OCI-LY3 (cell line): ENCODE measurements at regions not wholly inside any gene's neighbourhood (a gene's known extent, or its start where the extent isn't known, plus 50 kb on each side); places are given as distances from the start of the nearest gene placed in this dataset.

Source experiments
- H2AFZ ChIP-seq: fragments of 200-600, 300-600 bp; shearing (Covaris generic); 2 replicates; pipeline ENCODE4 v1.6.0; 2014; ENCODE audit warnings: antibody characterized with exemption, low read depth, low read length
- H3K27ac ChIP-seq: fragments of 200-600, 300-600 bp; sonication (generic); 2 replicates; pipeline ENCODE4 v1.5.1; 2014; ENCODE audit warnings: mild to moderate bottlenecking, low read length, moderate library complexity, mixed read lengths
- H3K27me3 ChIP-seq: fragments of 200-600, 300-600 bp; sonication (generic); 2 replicates; pipeline ENCODE4 v1.6.1; 2014; ENCODE audit warnings: low read depth, low read length, mixed read lengths
- H3K36me3 ChIP-seq: fragments of 200-600, 300-600 bp; sonication (generic); replicated peaks from 2 replicates; pipeline ENCODE3; 2014; ENCODE audit warnings: low read depth, low read length, mixed read lengths
- H3K4me1 ChIP-seq: fragments of 300-600, 200-600 bp; sonication (generic); 2 replicates; pipeline ENCODE4 v1.6.1; 2014; ENCODE audit warnings: low read length, mixed read lengths
- H3K4me2 ChIP-seq: fragments of 200-600, 300-600 bp; sonication (generic); 2 replicates; pipeline ENCODE4 v1.6.1; 2014; ENCODE audit warnings: low read length, mixed read lengths
- H3K4me3 ChIP-seq: fragments of 300-600, 200-600 bp; sonication (generic); 2 replicates; pipeline ENCODE4 v1.5.1; 2014; ENCODE audit warnings: antibody characterized with exemption, mild to moderate bottlenecking, low read length, moderate library complexity
- H3K79me2 ChIP-seq: fragments of 300-600, 200-600 bp; shearing (Covaris generic); 2 replicates; pipeline ENCODE4 v1.6.1; 2014; ENCODE audit warnings: mild to moderate bottlenecking, low read length, mixed read lengths
- H3K9ac ChIP-seq: fragments of 300-600, 200-600 bp; shearing (Covaris generic); 2 replicates; pipeline ENCODE4 v1.6.0; 2014; ENCODE audit warnings: mild to moderate bottlenecking, low read length, moderate library complexity
- H3K9me3 ChIP-seq: fragments of 200-600, 300-600 bp; shearing (Covaris generic); 2 replicates; pipeline ENCODE4 v1.6.1; 2014; ENCODE audit warnings: low read length, mixed read lengths; ENCODE audit not compliant: insufficient read depth
- H4K20me1 ChIP-seq: fragments of 200-600, 300-600 bp; sonication (generic); 2 replicates; pipeline ENCODE4 v1.6.1; 2016; ENCODE audit warnings: low read length, mixed read lengths; ENCODE audit not compliant: insufficient read depth
- EZH2phosphoT487 ChIP-seq: fragments of 200-600 bp; shearing (Covaris generic); IDR thresholded peaks from 2 replicates; pipeline ENCODE4 v1.6.1; 2018; ENCODE audit warnings: antibody characterized with exemption, mixed run types, low read depth
- TF ChIP-seq, protein P1 (sequence below): fragments of 200-600, 300-600 bp; sonication (generic); IDR thresholded peaks from 2 replicates; pipeline ENCODE4 v1.5.1; 2014; ENCODE audit warnings: antibody characterized with exemption, low read length, low read depth

- H3K4me2 ChIP-seq, result no peak overlapping the region
- no peak for TF ChIP-seq EZH2phosphoT487
- TF ChIP-seq, protein P1, sequence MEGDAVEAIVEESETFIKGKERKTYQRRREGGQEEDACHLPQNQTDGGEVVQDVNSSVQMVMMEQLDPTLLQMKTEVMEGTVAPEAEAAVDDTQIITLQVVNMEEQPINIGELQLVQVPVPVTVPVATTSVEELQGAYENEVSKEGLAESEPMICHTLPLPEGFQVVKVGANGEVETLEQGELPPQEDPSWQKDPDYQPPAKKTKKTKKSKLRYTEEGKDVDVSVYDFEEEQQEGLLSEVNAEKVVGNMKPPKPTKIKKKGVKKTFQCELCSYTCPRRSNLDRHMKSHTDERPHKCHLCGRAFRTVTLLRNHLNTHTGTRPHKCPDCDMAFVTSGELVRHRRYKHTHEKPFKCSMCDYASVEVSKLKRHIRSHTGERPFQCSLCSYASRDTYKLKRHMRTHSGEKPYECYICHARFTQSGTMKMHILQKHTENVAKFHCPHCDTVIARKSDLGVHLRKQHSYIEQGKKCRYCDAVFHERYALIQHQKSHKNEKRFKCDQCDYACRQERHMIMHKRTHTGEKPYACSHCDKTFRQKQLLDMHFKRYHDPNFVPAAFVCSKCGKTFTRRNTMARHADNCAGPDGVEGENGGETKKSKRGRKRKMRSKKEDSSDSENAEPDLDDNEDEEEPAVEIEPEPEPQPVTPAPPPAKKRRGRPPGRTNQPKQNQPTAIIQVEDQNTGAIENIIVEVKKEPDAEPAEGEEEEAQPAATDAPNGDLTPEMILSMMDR, result peak; percentile 18
- H3K9ac ChIP-seq, result no peak overlapping the region
Observed at GRCh38 chr14:98171654-98172053, 1100.3 kb downstream of the BCL11B start.

DNA sequence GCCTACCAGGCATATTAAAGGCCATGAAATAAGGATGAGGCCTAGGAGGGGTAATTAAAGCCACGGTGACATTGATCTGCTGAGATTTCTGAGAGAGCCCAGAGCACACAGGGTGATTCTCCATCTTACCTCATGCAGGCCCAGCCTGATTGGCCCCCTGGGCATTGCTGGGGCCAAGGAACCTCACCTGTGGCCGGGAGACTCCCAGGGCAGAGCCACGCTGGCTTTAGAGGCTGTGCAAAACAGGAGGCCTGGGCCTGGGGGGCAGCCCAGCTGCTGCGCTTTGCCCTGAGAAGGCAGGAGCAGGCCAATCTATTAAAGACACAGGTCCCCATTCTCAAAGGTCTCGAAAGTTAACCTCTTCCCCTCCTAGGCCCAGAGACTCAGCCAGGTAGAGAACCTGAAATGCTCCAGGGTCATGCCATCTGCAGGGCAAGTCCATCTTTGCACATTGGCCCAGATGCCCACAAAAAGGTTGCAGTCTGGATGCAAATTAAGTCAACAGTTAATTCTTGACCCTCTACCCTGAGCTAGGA, 1099.7 kb downstream of the BCL11B start:
- H4K20me1 ChIP-seq, result no peaks in the 10 kb centered on the region
- H2AFZ ChIP-seq, result peak overlapping the region; percentile 67
- TF ChIP-seq EZH2phosphoT487, result no peak
- TF ChIP-seq, protein P1, result no peak
- H3K4me3 ChIP-seq, result no peak overlapping the region
- peaks cover 71% of the 10 kb centered on the region for H3K4me1 ChIP-seq
- H3K9me3 ChIP-seq, result peaks cover 11% of the 10 kb centered on the region
- peak overlapping the region; percentile 11; the same call in 1 of the 2 replicates for H3K27ac ChIP-seq
- no peak overlapping the region for H3K9ac ChIP-seq
- no peak overlapping the region for H3K4me2 ChIP-seq
- no peaks in the 10 kb centered on the region for H3K27me3 ChIP-seq
- no peaks in the 10 kb centered on the region for H3K79me2 ChIP-seq
- H3K36me3 ChIP-seq, result peaks cover 16% of the 10 kb centered on the region

More at GRCh38 chr14:98171654-98172053, 1100.3 kb downstream of the BCL11B start:
- H3K79me2 ChIP-seq, result no peaks in the 10 kb centered on the region
- no peak overlapping the region for H3K4me3 ChIP-seq
- H3K27me3 ChIP-seq, result no peaks in the 10 kb centered on the region
- H3K4me1 ChIP-seq, result peaks cover 64% of the 10 kb centered on the region
- peak overlapping the region; percentile 11; the same call in 1 of the 2 replicates for H3K27ac ChIP-seq
- H3K9me3 ChIP-seq, result peaks cover 11% of the 10 kb centered on the region
- H3K36me3 ChIP-seq, result peaks cover 16% of the 10 kb centered on the region
- H4K20me1 ChIP-seq, result no peaks in the 10 kb centered on the region
- H2AFZ ChIP-seq, result peak overlapping the region; percentile 67

GRCh38 chr14:98173305-98173704, 1098.7 kb downstream of the BCL11B start:
- Histone ChIP-seq H3K4me3 (no peak overlapping the region), H3K4me2 (0 out of 2 replicates have a peak overlapping the region, but pooled peaks have one; percentile 0), H3K27me3 (no peaks in the 10 kb centered on the region), H3K9me3 (peaks cover 11% of the 10 kb centered on the region), H3K4me1 (peaks cover 81% of the 10 kb centered on the region), H3K9ac (peak overlapping the region; percentile 10; the same call in 1 of the 2 replicates), H4K20me1 (no peaks in the 10 kb centered on the region), H3K27ac (peak overlapping the region; percentile 96), H3K36me3 (peaks cover 16% of the 10 kb centered on the region), H3K79me2 (no peaks in the 10 kb centered on the region), H2AFZ (peak overlapping the region; percentile 71)
- TF ChIP-seq, protein P1, result no peak
- no peak for TF ChIP-seq EZH2phosphoT487

DNA sequence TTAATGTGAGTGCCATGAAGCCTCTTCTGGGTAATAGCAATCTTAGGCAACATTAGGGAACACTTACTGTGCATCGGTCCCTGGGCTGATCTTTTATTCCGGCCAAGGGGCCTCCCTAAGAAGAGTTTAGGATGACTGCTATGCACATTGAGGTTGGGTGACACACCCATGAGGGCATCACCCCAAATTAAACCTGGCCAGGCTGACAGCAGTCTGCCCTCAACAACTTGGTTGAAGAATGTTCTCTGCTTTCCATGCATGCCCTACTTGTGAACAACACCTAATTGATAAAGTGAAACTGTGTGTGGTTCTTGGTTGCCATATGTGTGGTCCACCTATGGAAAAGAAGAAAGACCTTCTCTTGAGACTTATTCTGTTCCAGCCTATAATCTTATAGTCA, 1098.0 kb downstream of the BCL11B start:
- H3K4me3 ChIP-seq, result no peak overlapping the region
- no peak overlapping the region for H2AFZ ChIP-seq
- peaks cover 9% of the 10 kb centered on the region for H3K36me3 ChIP-seq
- no peaks in the 10 kb centered on the region for H3K79me2 ChIP-seq
- peak overlapping the region; percentile 96; the same call in 1 of the 2 replicates for H3K27ac ChIP-seq
- H3K27me3 ChIP-seq, result no peaks in the 10 kb centered on the region
- no peaks in the 10 kb centered on the region for H4K20me1 ChIP-seq
- no peak for TF ChIP-seq EZH2phosphoT487
- TF ChIP-seq, protein P1, result no peak
- no peak overlapping the region for H3K4me2 ChIP-seq
- peaks cover 6% of the 10 kb centered on the region for H3K9me3 ChIP-seq
- H3K4me1 ChIP-seq, result peaks cover 85% of the 10 kb centered on the region
- no peak overlapping the region; the same call in 1 of the 2 replicates for H3K9ac ChIP-seq
